Prostate gland (tissue), 2 donors: ENCODE measurements at regions not wholly inside any gene's neighbourhood (a gene's known extent, or its start where the extent isn't known, plus 50 kb on each side); places are given as distances from the start of the nearest gene placed in this dataset.

ENCODE experiments used
- DNase-seq: peaks from one replicate; pipeline ENCODE4 v3.0.0-alpha.2; 2019; ENCODE audit warnings: low spot score
- H3K27ac ChIP-seq, 2 donors: fragments of 200-600 bp; sonication (generic); 2 replicates each; pipeline ENCODE4 v1.5.1; 2017 to 2019
- H3K27me3 ChIP-seq: fragments of 200-600 bp; sonication (generic); replicated peaks from 2 replicates; pipeline ENCODE4 v1.5.1; 2019; ENCODE audit not compliant: insufficient read depth
- H3K36me3 ChIP-seq, 2 donors: fragments of 200-600 bp; sonication (generic); 1 replicate in 1 of 2; 2 replicates in 1 of 2; pipeline versions ENCODE4 v1.5.1 to v1.8.1; 2017 to 2019
- H3K4me1 ChIP-seq: fragments of 200-600 bp; sonication (generic); replicated peaks from 2 replicates; pipeline ENCODE4 v1.5.1; 2019
- H3K4me3 ChIP-seq, 2 donors: fragments of 200-600 bp; sonication (generic); 2 replicates each; pipeline ENCODE4 v1.5.1; 2017 to 2019
- H3K9me3 ChIP-seq: fragments of 200-600 bp; sonication (generic); 2 replicates; pipeline ENCODE4 v1.5.1; 2017
- CTCF ChIP-seq, 4 experiments: fragments of 200-600 bp in 2 of 4; fragments of 450-650 bp in 2 of 4; sonication (generic) in 2 of 4; IDR thresholded peaks; 1 replicate in 3 of 4; 2 replicates in 1 of 4; pipeline ENCODE4 v1.5.1; 2016 to 2019; ENCODE audit warnings: antibody characterized with exemption in 4 of 4, mild to moderate bottlenecking in 2 of 4, moderate library complexity in 2 of 4
- POLR2A ChIP-seq: fragments of 450-650 bp; IDR thresholded peaks from one replicate; pipeline ENCODE4 v1.6.1; 2016; ENCODE audit warnings: antibody characterized with exemption, mild to moderate bottlenecking
- POLR2AphosphoS5 ChIP-seq: sonication (generic); formaldehyde crosslinking; IDR thresholded peaks from one replicate; pipeline ENCODE4 v1.6.1; 2017; ENCODE audit warnings: antibody characterized with exemption
- WGBS: methylation state at CpG from one replicate; pipeline ENCODE4 v1.1.5; 2018; 5-methylcytosine and 5-hydroxymethylcytosine counted together
- intact Hi-C: fragments of 100-400 bp; cut with DNase I; formaldehyde crosslinking; loops from one replicate; pipeline ENCODE4 v1.14.2; 2022

DNA sequence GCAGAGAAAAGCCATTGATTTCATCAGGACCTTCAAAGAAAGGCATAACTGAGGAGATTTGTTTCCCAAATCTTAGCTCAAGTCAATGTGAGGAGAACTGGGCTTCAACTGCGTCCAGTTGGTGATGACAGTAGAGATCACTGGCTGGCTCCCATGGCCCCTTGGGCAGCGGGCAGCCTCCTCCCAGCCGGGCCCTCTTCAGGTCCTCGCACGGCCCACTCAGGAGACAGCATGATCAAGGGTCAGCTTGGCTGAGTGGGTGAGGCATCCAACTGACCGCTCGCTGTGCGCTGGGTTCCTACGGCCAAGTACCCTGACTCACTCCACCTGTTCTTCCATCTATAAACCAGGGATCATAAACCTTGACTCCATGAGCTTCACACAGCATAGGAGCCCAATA is 274.0 kb downstream of the NSG2 start:
- Histone ChIP-seq H3K4me1 (no peaks in the 10 kb centered on the region), H3K27me3 (no peaks in the 10 kb centered on the region), H3K9me3 (no peaks in the 10 kb centered on the region), H3K4me3 (no peak overlapping the region), H3K27ac (no peak overlapping the region), H3K36me3 (no peaks in the 10 kb centered on the region)
- no peak for DNase-seq
- intact Hi-C loops, result no loop called here
- 65% methylated on average over 9 of the region's 9 CpGs for WGBS
- TF ChIP-seq POLR2A (no peak), POLR2AphosphoS5 (no peak), CTCF (IDR thresholded peaks at IDR 0.05) (no peak)

DNA sequence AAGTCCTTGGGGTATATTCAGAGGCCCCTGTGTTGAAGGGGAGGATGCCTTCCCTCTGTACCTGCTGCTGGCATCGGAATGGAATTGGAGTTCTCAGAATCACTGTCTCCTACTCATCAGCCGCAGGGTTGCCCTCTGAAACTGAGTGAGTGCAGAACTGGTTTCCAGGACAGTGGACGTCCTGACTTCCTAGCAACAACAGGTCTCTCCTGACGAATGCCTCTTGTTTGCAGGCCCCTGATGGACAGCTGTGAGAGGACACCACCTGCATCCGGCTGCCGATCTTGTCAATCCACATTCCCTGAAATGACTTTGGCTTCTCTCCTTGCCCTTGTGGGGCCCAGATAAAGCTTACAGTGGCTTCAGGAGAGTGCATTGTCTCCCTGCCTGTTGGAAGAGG is 274.5 kb downstream of the NSG2 start:
- no peaks in the 10 kb centered on the region for H3K27me3 ChIP-seq
- intact Hi-C loops, result no loop called here
- no peaks in the 10 kb centered on the region for H3K9me3 ChIP-seq
- DNase-seq, result no peak
- no peak overlapping the region for H3K4me3 ChIP-seq
- H3K36me3 ChIP-seq, result no peaks in the 10 kb centered on the region
- H3K4me1 ChIP-seq, result no peaks in the 10 kb centered on the region
- TF ChIP-seq POLR2AphosphoS5 (no peak), POLR2A (no peak), CTCF (IDR thresholded peaks at IDR 0.05) (no peak)
- 31% methylated on average over 6 of the region's 6 CpGs for WGBS
- H3K27ac ChIP-seq, result no peak overlapping the region

GRCh38 chr5:174323878-174324281 is 278.4 kb downstream of the NSG2 start:
- Histone ChIP-seq H3K9me3 (no peaks in the 10 kb centered on the region), H3K36me3 (no peaks in the 10 kb centered on the region), H3K4me1 (no peaks in the 10 kb centered on the region), H3K4me3 (no peak overlapping the region), H3K27me3 (peaks cover 4% of the 10 kb centered on the region), H3K27ac (no peak overlapping the region)
- intact Hi-C loops, result no loop called here
- no peak for DNase-seq
- no peak for TF ChIP-seq CTCF (IDR thresholded peaks at IDR 0.05)
- no peak for TF ChIP-seq POLR2AphosphoS5
- TF ChIP-seq POLR2A, result no peak
- WGBS, result 12% methylated on average over 4 of the region's 4 CpGs

- no peaks in the 10 kb centered on the region for H3K4me1 ChIP-seq
- H3K4me3 ChIP-seq, result no peak overlapping the region
- TF ChIP-seq POLR2A (no peak), CTCF (IDR thresholded peaks at IDR 0.05) (no peak), POLR2AphosphoS5 (no peak)
- DNase-seq, result no peak
- H3K27me3 ChIP-seq, result peaks cover 4% of the 10 kb centered on the region
- 57% methylated on average over 3 of the region's 3 CpGs for WGBS
- intact Hi-C loops, result no loop called here
- H3K9me3 ChIP-seq, result no peaks in the 10 kb centered on the region
- H3K27ac ChIP-seq, result no peak overlapping the region
- no peaks in the 10 kb centered on the region for H3K36me3 ChIP-seq
Measured at GRCh38 chr5:174324680-174325079, 279.2 kb downstream of the NSG2 start.

DNA sequence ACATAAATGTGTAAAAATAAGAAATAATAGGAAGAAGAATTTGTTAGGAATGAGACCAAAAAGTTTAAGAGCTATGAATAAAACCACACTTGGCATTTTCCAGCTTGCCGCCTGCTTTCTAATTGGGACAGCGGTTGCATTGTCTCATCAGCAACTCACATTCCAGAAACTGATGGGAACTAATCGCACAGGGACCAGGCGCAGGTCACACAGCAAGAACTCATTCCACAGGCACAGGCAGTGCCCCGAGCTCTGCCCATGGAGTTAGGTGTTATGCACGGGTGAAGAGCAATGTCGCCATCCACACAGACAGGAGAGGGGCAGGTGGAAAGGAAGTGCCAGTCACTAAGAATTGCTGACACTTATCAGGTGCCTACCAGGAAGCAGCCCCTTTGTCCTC is 279.9 kb downstream of the NSG2 start:
- WGBS, result 73% methylated on average over 7 of the region's 7 CpGs
- no peak for DNase-seq
- no peak overlapping the region for H3K4me3 ChIP-seq
- peaks cover 4% of the 10 kb centered on the region for H3K27me3 ChIP-seq
- TF ChIP-seq POLR2A, result no peak
- TF ChIP-seq POLR2AphosphoS5, result no peak
- no peak for TF ChIP-seq CTCF (IDR thresholded peaks at IDR 0.05)
- no peak overlapping the region for H3K27ac ChIP-seq
- intact Hi-C loops, result no loop called here
- no peaks in the 10 kb centered on the region for H3K36me3 ChIP-seq
- no peaks in the 10 kb centered on the region for H3K9me3 ChIP-seq
- H3K4me1 ChIP-seq, result no peaks in the 10 kb centered on the region
